ENCODE measurements at regions not wholly inside any gene's neighbourhood (a gene's known extent, or its start where the extent isn't known, plus 50 kb on each side); places are given as distances from the start of the nearest gene placed in this dataset.

- TF ChIP-seq RARB (CRISPR knock-in tag; IDR thresholded peaks at IDR 0.05) (no peak), OSR1 (CRISPR knock-in tag; IDR thresholded peaks at IDR 0.05) (no peak), ZNF8 (CRISPR knock-in tag; IDR thresholded peaks at IDR 0.05) (no peak), PPARA (CRISPR knock-in tag; IDR thresholded peaks at IDR 0.05; ENCODE audit: borderline replicate concordance) (no peak), CSDC2 (CRISPR knock-in tag; IDR thresholded peaks at IDR 0.05) (no peak), ZC3H10 (CRISPR knock-in tag; IDR thresholded peaks at IDR 0.05) (no peak), ISL1 (CRISPR knock-in tag; IDR thresholded peaks at IDR 0.05) (no peak), ZFP3 (CRISPR knock-in tag; IDR thresholded peaks at IDR 0.05) (no peak), TSHZ2 (CRISPR knock-in tag; IDR thresholded peaks at IDR 0.05) (no peak), ZFP30 (CRISPR knock-in tag; IDR thresholded peaks at IDR 0.05) (no peak), PATZ1 (CRISPR knock-in tag; IDR thresholded peaks at IDR 0.05; ENCODE audit: borderline replicate concordance) (no peak), POU6F1 (CRISPR knock-in tag; IDR thresholded peaks at IDR 0.05; ENCODE audit: borderline replicate concordance, low read depth) (no peak), BACH2 (CRISPR knock-in tag; IDR thresholded peaks at IDR 0.05; ENCODE audit: borderline replicate concordance) (no peak), ESRRG (CRISPR knock-in tag; IDR thresholded peaks at IDR 0.05) (no peak), ZNF565 (CRISPR knock-in tag; conservative IDR thresholded peaks at IDR 0.05; ENCODE audit: low read depth) (no peak), ZNF70 (CRISPR knock-in tag; IDR thresholded peaks at IDR 0.05) (no peak)
- ATAC-seq: no peak
Observed at GRCh38 chr2:167602122-167602521, 645.3 kb downstream of the STK39 start.

- TF ChIP-seq ESRRG (CRISPR knock-in tag; IDR thresholded peaks at IDR 0.05) (no peak), ZFP30 (CRISPR knock-in tag; IDR thresholded peaks at IDR 0.05) (no peak), GLIS3 (CRISPR knock-in tag; IDR thresholded peaks at IDR 0.05) (no peak), ZNF70 (CRISPR knock-in tag; IDR thresholded peaks at IDR 0.05) (no peak), ZC3H10 (CRISPR knock-in tag; IDR thresholded peaks at IDR 0.05) (no peak), ZNF8 (CRISPR knock-in tag; IDR thresholded peaks at IDR 0.05) (no peak), ARNTL (CRISPR knock-in tag; IDR thresholded peaks at IDR 0.05; ENCODE audit: borderline replicate concordance, low read depth) (no peak), RARB (CRISPR knock-in tag; IDR thresholded peaks at IDR 0.05) (no peak), CSDC2 (CRISPR knock-in tag; IDR thresholded peaks at IDR 0.05) (no peak), TOX (CRISPR knock-in tag; IDR thresholded peaks at IDR 0.05; ENCODE audit: borderline replicate concordance) (no peak), CSRNP3 (CRISPR knock-in tag; IDR thresholded peaks at IDR 0.05) (no peak), OSR1 (CRISPR knock-in tag; IDR thresholded peaks at IDR 0.05) (no peak), TSHZ2 (CRISPR knock-in tag; IDR thresholded peaks at IDR 0.05) (peak; percentile 67; the same call in 1 of the 2 replicates), TCF4 (CRISPR knock-in tag; IDR thresholded peaks at IDR 0.05; ENCODE audit: borderline replicate concordance) (peak; percentile 90), SNAI2 (CRISPR knock-in tag; IDR thresholded peaks at IDR 0.05) (no peak), ZFP3 (CRISPR knock-in tag; IDR thresholded peaks at IDR 0.05) (no peak), CREB5 (CRISPR knock-in tag; IDR thresholded peaks at IDR 0.05; ENCODE audit: low read depth) (no peak)
- ATAC-seq: no peak
Observed at GRCh38 chr2:167599219-167599618, 648.2 kb downstream of the STK39 start.

Data from SK-N-SH treated with all-trans-retinoic acid at 6 μM for 48 hours (cell line).